ENCODE measurements at regions not wholly inside any gene's neighbourhood (a gene's known extent, or its start where the extent isn't known, plus 50 kb on each side); places are given as distances from the start of the nearest gene placed in this dataset.

- TF ChIP-seq CTCF (IDR thresholded peaks at IDR 0.05; ENCODE audit: low read depth, low read length), result no peak
- no peak for TF ChIP-seq EZH2phosphoT487 (IDR thresholded peaks at IDR 0.05; ENCODE audit: low read depth)
Observed at GRCh38 chr5:116764941-116765340, 190.3 kb upstream of the SEMA6A start.

Data from OCI-LY3 (cell line).